ENCODE measurements at regions not wholly inside any gene's neighbourhood (a gene's known extent, or its start where the extent isn't known, plus 50 kb on each side); places are given as distances from the start of the nearest gene placed in this dataset.

- Histone ChIP-seq H3K36me3 (no peaks in the 10 kb centered on the region), H3K4me1 (no peaks in the 10 kb centered on the region), H3K27me3 (no peaks in the 10 kb centered on the region), H3K4me3 (no peak overlapping the region), H3K27ac (no peak overlapping the region), H3K9me3 (no peaks in the 10 kb centered on the region)
- DNase-seq = no peak
- in situ Hi-C loops (cut with MboI; ENCODE audit: low pct_ligation_motif_present in 1 of 4, low pct_unique_long_range_greater_than_20kb in 1 of 4, low sequenced_read_pairs in 3 of 4) = no loop called here
- intact Hi-C loops (cut with DNase I; ENCODE audit: low total_unique reads) = no loop called here
- WGBS, 2 donors (ENCODE audit: low coverage in 1 of 2) = 70 to 100% methylated on average over 1 to 4 of the region's 4 CpGs
- TF ChIP-seq EP300 (IDR thresholded peaks at IDR 0.05; ENCODE audit: low read depth) (no peak), CTCF (IDR thresholded peaks at IDR 0.05) (no peak), POLR2A (IDR thresholded peaks at IDR 0.05) (no peak), POLR2AphosphoS5 (IDR thresholded peaks at IDR 0.05) (no peak)
Measured at GRCh38 chr13:31069808-31070534, 91.7 kb downstream of the HSPH1 start.

GRCh38 chr13:31068119-31068423 lies 93.6 kb downstream of the HSPH1 start:
- intact Hi-C loops (cut with DNase I; ENCODE audit: low total_unique reads) (no loop called here), in situ Hi-C loops (cut with MboI; ENCODE audit: low pct_ligation_motif_present in 1 of 4, low pct_unique_long_range_greater_than_20kb in 1 of 4, low sequenced_read_pairs in 3 of 4) (no loop called here)
- Histone ChIP-seq H3K36me3 (no peaks in the 10 kb centered on the region), H3K9me3 (no peaks in the 10 kb centered on the region), H3K4me1 (no peaks in the 10 kb centered on the region), H3K27ac (no peak overlapping the region), H3K4me3 (no peak overlapping the region), H3K27me3 (no peaks in the 10 kb centered on the region)
- 90% methylated on average over 4 of the region's 4 CpGs; no CpG with 5 or more reads in 1 of the 2 donors for WGBS, 2 donors (ENCODE audit: low coverage in 1 of 2)
- no peak for DNase-seq
- TF ChIP-seq POLR2A (IDR thresholded peaks at IDR 0.05) (no peak), POLR2AphosphoS5 (IDR thresholded peaks at IDR 0.05) (no peak), CTCF (IDR thresholded peaks at IDR 0.05) (no peak), EP300 (IDR thresholded peaks at IDR 0.05; ENCODE audit: low read depth) (no peak)

- TF ChIP-seq EP300 (IDR thresholded peaks at IDR 0.05; ENCODE audit: low read depth) (no peak), POLR2A (IDR thresholded peaks at IDR 0.05) (no peak)
- Histone ChIP-seq H3K36me3 (no peaks in the 10 kb centered on the region), H3K4me3 (no peak overlapping the region), H3K27ac (no peak overlapping the region), H3K27me3 (no peaks in the 10 kb centered on the region), H3K4me1 (no peaks in the 10 kb centered on the region), H3K9me3 (no peaks in the 10 kb centered on the region)
- in situ Hi-C loops (cut with MboI; ENCODE audit: low pct_ligation_motif_present in 1 of 4, low pct_unique_long_range_greater_than_20kb in 1 of 4, low sequenced_read_pairs in 3 of 4) = no loop called here
- no peak for DNase-seq
- 63 to 85% methylated on average over 1 to 8 of the region's 8 CpGs for WGBS, 2 donors (ENCODE audit: low coverage in 1 of 2)
- intact Hi-C loops (cut with DNase I; ENCODE audit: low total_unique reads) = no loop called here
Measured at GRCh38 chr13:31067416-31068118, 94.1 kb downstream of the HSPH1 start.

- WGBS, 2 donors (ENCODE audit: low coverage in 1 of 2) = 70 to 76% methylated on average over 2 to 4 of the region's 4 CpGs
- TF ChIP-seq EP300 (IDR thresholded peaks at IDR 0.05; ENCODE audit: low read depth) (no peak), CTCF (IDR thresholded peaks at IDR 0.05) (no peak), POLR2A (IDR thresholded peaks at IDR 0.05) (no peak), POLR2AphosphoS5 (IDR thresholded peaks at IDR 0.05) (no peak)
- in situ Hi-C loops (cut with MboI; ENCODE audit: low pct_ligation_motif_present in 1 of 4, low pct_unique_long_range_greater_than_20kb in 1 of 4, low sequenced_read_pairs in 3 of 4) = no loop called here
- H3K4me1 ChIP-seq = no peaks in the 10 kb centered on the region
- H3K27ac ChIP-seq = no peak overlapping the region
- intact Hi-C loops (cut with DNase I; ENCODE audit: low total_unique reads) = no loop called here
- no peak overlapping the region for H3K4me3 ChIP-seq
- no peak for DNase-seq
- no peaks in the 10 kb centered on the region for H3K36me3 ChIP-seq
- H3K9me3 ChIP-seq = no peaks in the 10 kb centered on the region
- H3K27me3 ChIP-seq = no peaks in the 10 kb centered on the region
Measured at GRCh38 chr13:31064636-31065035, 97.1 kb downstream of the HSPH1 start.

Measured in transverse colon (tissue), 4 donors.